ENCODE measurements at regions not wholly inside any gene's neighbourhood (a gene's known extent, or its start where the extent isn't known, plus 50 kb on each side); places are given as distances from the start of the nearest gene placed in this dataset.

DNA sequence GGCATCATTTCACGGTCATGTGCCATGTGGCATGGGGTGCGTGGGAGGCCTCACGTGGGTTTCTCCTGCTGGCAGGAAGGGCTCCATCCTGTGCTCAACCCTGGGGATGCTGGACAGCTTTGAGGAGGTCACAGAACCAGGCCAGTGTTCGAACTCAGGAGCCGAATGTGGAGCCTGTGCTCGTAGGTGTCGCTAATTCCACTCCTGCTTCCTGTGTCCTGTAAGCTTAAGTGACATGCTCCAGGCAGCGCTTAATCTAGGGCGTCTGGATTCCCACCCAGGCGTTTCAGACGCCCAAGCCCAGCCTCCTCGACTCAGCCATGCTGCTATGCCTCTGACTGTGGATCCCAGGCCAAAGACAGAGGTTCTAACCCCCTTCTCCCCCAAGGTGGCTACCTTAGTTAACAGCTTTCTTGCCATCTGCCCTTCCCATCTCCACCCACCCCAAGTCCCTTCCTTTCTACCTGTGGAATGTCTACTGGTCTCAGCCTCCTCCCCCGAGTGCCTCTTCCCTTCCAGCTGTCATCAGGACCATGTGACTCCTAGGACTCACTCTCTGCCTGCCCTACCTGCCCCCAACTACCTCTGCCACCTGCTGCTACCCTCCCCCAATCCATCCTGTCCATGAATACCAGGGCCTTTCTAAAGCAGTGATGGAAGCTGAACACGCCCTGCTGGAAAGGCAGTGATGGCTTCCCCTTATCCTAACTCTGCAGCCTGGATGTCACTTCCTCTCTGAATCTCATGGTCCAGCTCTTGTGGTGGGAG lies 255.1 kb downstream of the CDH26 start:
- H3K27ac ChIP-seq (ENCODE audit: low read depth, low read length) = no peak overlapping the region
- Mint-ChIP-seq H3K4me1 (ENCODE audit: low read depth, unreplicated experiment) (peaks cover 1% of the 10 kb centered on the region), H3K9me3 (ENCODE audit: unreplicated experiment) (peaks cover 4% of the 10 kb centered on the region), H3K27ac (ENCODE audit: unreplicated experiment) (no peak overlapping the region), H3K4me3 (ENCODE audit: unreplicated experiment) (no peak overlapping the region), H3K27me3 (ENCODE audit: low read depth, unreplicated experiment) (peaks cover 28% of the 10 kb centered on the region), H3K36me3 (ENCODE audit: low read depth, unreplicated experiment) (no peaks in the 10 kb centered on the region)
- H3K4me3 ChIP-seq (ENCODE audit: insufficient read depth, low read depth, low read length) = no peak overlapping the region
- no peaks in the 10 kb centered on the region for H3K4me1 ChIP-seq (ENCODE audit: insufficient read depth, low read length)
- H3K9ac ChIP-seq (ENCODE audit: low read length) = no peak overlapping the region
- FAIRE-seq (no peak), DNase-seq (ENCODE audit: low read depth) (no peak)
- H4K20me1 ChIP-seq (ENCODE audit: insufficient read depth, low read length) = no peaks in the 10 kb centered on the region
- TF ChIP-seq, protein P1, sequence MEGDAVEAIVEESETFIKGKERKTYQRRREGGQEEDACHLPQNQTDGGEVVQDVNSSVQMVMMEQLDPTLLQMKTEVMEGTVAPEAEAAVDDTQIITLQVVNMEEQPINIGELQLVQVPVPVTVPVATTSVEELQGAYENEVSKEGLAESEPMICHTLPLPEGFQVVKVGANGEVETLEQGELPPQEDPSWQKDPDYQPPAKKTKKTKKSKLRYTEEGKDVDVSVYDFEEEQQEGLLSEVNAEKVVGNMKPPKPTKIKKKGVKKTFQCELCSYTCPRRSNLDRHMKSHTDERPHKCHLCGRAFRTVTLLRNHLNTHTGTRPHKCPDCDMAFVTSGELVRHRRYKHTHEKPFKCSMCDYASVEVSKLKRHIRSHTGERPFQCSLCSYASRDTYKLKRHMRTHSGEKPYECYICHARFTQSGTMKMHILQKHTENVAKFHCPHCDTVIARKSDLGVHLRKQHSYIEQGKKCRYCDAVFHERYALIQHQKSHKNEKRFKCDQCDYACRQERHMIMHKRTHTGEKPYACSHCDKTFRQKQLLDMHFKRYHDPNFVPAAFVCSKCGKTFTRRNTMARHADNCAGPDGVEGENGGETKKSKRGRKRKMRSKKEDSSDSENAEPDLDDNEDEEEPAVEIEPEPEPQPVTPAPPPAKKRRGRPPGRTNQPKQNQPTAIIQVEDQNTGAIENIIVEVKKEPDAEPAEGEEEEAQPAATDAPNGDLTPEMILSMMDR (IDR thresholded peaks at IDR 0.05; ENCODE audit: insufficient read depth, low read depth, low read length) = no peak
- TF ChIP-seq EZH2 (IDR thresholded peaks at IDR 0.05; ENCODE audit: insufficient read depth, low read length) = no peak
- H2AFZ ChIP-seq (ENCODE audit: low read depth, low read length) = no peak overlapping the region
- H3K27me3 ChIP-seq (ENCODE audit: insufficient read depth, low read length) = no peaks in the 10 kb centered on the region
- no peak overlapping the region for H3K4me2 ChIP-seq (ENCODE audit: low read length)
- H3K9me3 ChIP-seq (ENCODE audit: insufficient read depth, low read depth, low read length) = no peaks in the 10 kb centered on the region
- H3K36me3 ChIP-seq (ENCODE audit: insufficient read depth, low read length) = no peaks in the 10 kb centered on the region
- H3K79me2 ChIP-seq (ENCODE audit: insufficient read depth, low read length) = no peaks in the 10 kb centered on the region

DNA sequence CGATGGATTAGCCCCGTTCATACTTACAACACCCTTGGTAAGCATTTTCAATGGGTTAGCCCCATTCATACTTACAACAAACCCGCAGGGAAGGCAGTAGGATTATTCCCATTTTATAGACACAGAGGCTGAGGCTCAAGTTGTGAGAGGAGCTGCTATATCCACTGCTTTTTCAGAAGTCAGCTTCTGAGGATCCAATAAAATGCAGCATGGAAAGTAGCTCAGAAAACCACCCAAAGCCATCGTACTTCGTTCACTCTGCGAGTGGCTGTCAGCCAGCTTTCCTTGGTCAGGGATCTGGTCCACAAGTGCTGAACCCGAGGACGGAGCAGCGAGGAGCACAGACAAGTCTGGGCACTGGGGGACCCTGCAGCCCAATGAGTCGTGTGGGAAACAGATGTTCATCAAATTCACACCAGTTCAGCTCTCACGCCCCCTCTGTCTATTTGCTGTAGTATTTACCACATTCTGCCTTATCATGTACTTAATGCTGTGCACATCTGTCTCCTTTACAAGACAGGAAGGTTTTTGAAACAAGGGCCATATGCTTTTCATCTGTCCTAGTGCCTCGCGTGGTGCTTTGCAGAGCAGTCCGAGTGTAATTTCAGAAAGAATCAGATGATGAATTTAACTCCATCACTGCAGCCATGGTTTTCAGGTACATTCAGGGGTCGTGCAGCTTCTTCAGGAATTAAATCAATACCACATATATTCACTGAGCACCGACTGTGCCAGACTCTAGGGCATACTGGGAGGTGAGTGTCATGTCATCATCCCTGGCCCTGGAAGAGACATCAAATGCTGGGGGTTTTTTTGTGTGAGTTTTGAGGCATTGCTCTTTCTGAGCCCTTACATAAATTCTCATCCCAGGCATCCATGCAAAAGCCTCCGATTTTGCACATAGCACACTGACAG lies 256.9 kb downstream of the CDH26 start:
- Histone ChIP-seq H3K27ac (ENCODE audit: low read depth, low read length) (no peak overlapping the region), H4K20me1 (ENCODE audit: insufficient read depth, low read length) (no peaks in the 10 kb centered on the region), H3K36me3 (ENCODE audit: insufficient read depth, low read length) (no peaks in the 10 kb centered on the region), H3K27me3 (ENCODE audit: insufficient read depth, low read length) (no peaks in the 10 kb centered on the region), H2AFZ (ENCODE audit: low read depth, low read length) (no peak overlapping the region), H3K4me2 (ENCODE audit: low read length) (no peak overlapping the region), H3K9ac (ENCODE audit: low read length) (no peak overlapping the region), H3K4me3 (ENCODE audit: insufficient read depth, low read depth, low read length) (no peak overlapping the region), H3K9me3 (ENCODE audit: insufficient read depth, low read depth, low read length) (no peaks in the 10 kb centered on the region), H3K4me1 (ENCODE audit: insufficient read depth, low read length) (no peaks in the 10 kb centered on the region), H3K79me2 (ENCODE audit: insufficient read depth, low read length) (no peaks in the 10 kb centered on the region)
- Mint-ChIP-seq H3K36me3 (ENCODE audit: low read depth, unreplicated experiment) (no peaks in the 10 kb centered on the region), H3K27ac (ENCODE audit: unreplicated experiment) (no peak overlapping the region), H3K4me1 (ENCODE audit: low read depth, unreplicated experiment) (no peaks in the 10 kb centered on the region), H3K27me3 (ENCODE audit: low read depth, unreplicated experiment) (peaks cover 42% of the 10 kb centered on the region), H3K9me3 (ENCODE audit: unreplicated experiment) (peaks cover 4% of the 10 kb centered on the region), H3K4me3 (ENCODE audit: unreplicated experiment) (no peak overlapping the region)
- FAIRE-seq (no peak), DNase-seq (ENCODE audit: low read depth) (no peak)
- TF ChIP-seq EZH2 (IDR thresholded peaks at IDR 0.05; ENCODE audit: insufficient read depth, low read length) = no peak
- TF ChIP-seq, protein P1 (IDR thresholded peaks at IDR 0.05; ENCODE audit: insufficient read depth, low read depth, low read length) = no peak

All from astrocyte (in vitro differentiated cells and primary cell).